Esophagus muscularis mucosa (tissue), 4 donors: ENCODE measurements at regions not wholly inside any gene's neighbourhood (a gene's known extent, or its start where the extent isn't known, plus 50 kb on each side); places are given as distances from the start of the nearest gene placed in this dataset.

Experiments used
- DNase-seq: peaks from one replicate; pipeline ENCODE4 v3.0.0-alpha.2; 2017; ENCODE audit errors: extremely low spot score
- H3K27ac ChIP-seq, 4 donors: fragments of 200-600 bp; sonication (generic); replicated peaks in 1 of 4; 1 replicate in 3 of 4; 2 replicates in 1 of 4; pipeline ENCODE4 v1.5.1; 2016 to 2019; ENCODE audit warnings: mild to moderate bottlenecking in 1 of 4
- H3K27me3 ChIP-seq, 4 donors: fragments of 200-600 bp; sonication (generic); one replicate each; pipeline versions ENCODE4 v1.5.1 to v1.6.0; 2016 to 2019
- H3K36me3 ChIP-seq, 4 donors: fragments of 200-600 bp; sonication (generic); one replicate each; pipeline ENCODE4 v1.5.1; 2016 to 2019
- H3K4me1 ChIP-seq, 4 donors: fragments of 200-600 bp; sonication (generic); one replicate each; pipeline ENCODE4 v1.5.1; 2016 to 2019
- H3K4me3 ChIP-seq, 4 donors: fragments of 200-600 bp; sonication (generic); 1 replicate in 2 of 4; 2 replicates in 2 of 4; pipeline ENCODE4 v1.5.1; 2016 to 2019; ENCODE audit warnings: mild to moderate bottlenecking in 4 of 4, moderate library complexity in 1 of 4
- H3K9me3 ChIP-seq, 4 donors: fragments of 200-600 bp; sonication (generic); 1 replicate in 3 of 4; 2 replicates in 1 of 4; pipeline ENCODE4 v1.5.1; 2016 to 2019
- EP300 ChIP-seq: sonication (generic); formaldehyde crosslinking; IDR thresholded peaks from one replicate; pipeline ENCODE4 v1.6.1; 2017; ENCODE audit warnings: antibody characterized with exemption
- POLR2A ChIP-seq: fragments of 450-650 bp; IDR thresholded peaks from one replicate; pipeline ENCODE4 v1.6.1; 2017; ENCODE audit warnings: antibody characterized with exemption, moderate library complexity, mild to moderate bottlenecking, low read depth
- POLR2AphosphoS5 ChIP-seq, 2 donors: sonication (generic); formaldehyde crosslinking; IDR thresholded peaks; one replicate each; pipeline ENCODE4 v1.6.1; 2017; ENCODE audit warnings: antibody characterized with exemption in 2 of 2
- WGBS: methylation state at CpG from one replicate; pipeline ENCODE4 v1.1.5; 2018; 5-methylcytosine and 5-hydroxymethylcytosine counted together
- intact Hi-C: fragments of 100-400 bp; cut with DNase I; formaldehyde crosslinking; loops from one replicate; pipeline ENCODE4 v1.15.1; 2023
- TF ChIP-seq, protein P1 (sequence below), 3 experiments: fragments of 200-600 bp in 2 of 3; fragments of 450-650 bp in 1 of 3; sonication (generic) in 2 of 3; IDR thresholded peaks; one replicate each; pipeline ENCODE4 v1.5.1; 2017 to 2019; ENCODE audit warnings: antibody characterized with exemption in 3 of 3, mild to moderate bottlenecking in 2 of 3, moderate library complexity in 1 of 3

DNA sequence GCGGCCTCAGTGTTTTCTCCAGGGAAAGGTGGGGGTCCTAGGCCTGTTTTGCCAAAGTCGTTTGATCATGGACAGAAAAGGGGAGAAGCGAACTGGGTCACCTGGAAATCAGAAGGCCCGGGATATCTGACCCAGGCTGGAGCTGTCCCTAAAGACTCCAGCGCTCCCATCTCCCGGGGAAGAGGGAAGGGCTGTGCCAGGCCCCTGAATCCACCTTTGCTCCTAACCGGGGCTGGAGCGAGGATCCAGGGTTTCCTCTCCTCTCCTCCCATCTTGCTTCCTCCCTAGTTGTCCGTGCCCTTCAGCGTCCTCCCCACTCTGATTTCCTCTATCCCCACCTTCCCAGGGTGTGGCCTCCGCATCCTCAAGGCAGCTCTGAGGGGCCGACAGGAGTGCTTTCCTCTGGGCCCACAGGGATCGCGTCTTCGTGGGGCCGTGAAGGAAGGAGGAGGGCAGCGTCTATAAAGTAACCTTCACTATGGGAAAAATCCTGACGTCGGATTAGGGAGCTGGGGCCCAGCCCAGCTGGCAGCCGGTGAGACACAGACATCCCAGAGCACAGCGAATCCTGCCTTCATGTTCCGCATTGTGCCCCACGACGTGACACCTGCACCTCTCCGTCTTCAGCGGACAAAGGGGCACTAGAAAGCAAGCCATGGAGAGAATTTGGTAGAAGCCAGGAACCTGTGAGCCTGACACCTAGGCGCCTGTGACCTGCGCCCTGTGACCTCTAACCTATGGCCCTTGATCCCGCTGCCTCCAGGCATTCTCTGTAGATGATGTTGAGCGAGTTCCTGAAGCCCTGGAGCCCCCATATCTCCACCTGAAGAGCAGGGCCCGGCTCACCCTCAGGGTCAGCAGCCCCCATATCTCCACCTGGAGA is 212.7 kb upstream of the SALL3 start:
- H3K27me3 ChIP-seq: peaks cover 0 to 53% (median 0%) of the 10 kb centered on the region in 4 donors
- intact Hi-C loops: no loop called here
- no peak overlapping the region for H3K27ac ChIP-seq
- WGBS: 84% methylated on average over 27 of the region's 31 CpGs
- no peaks in the 10 kb centered on the region for H3K4me1 ChIP-seq
- no peaks in the 10 kb centered on the region for H3K9me3 ChIP-seq
- no peak for TF ChIP-seq POLR2AphosphoS5 (IDR thresholded peaks at IDR 0.05)
- TF ChIP-seq EP300: no peak
- TF ChIP-seq, protein P1, sequence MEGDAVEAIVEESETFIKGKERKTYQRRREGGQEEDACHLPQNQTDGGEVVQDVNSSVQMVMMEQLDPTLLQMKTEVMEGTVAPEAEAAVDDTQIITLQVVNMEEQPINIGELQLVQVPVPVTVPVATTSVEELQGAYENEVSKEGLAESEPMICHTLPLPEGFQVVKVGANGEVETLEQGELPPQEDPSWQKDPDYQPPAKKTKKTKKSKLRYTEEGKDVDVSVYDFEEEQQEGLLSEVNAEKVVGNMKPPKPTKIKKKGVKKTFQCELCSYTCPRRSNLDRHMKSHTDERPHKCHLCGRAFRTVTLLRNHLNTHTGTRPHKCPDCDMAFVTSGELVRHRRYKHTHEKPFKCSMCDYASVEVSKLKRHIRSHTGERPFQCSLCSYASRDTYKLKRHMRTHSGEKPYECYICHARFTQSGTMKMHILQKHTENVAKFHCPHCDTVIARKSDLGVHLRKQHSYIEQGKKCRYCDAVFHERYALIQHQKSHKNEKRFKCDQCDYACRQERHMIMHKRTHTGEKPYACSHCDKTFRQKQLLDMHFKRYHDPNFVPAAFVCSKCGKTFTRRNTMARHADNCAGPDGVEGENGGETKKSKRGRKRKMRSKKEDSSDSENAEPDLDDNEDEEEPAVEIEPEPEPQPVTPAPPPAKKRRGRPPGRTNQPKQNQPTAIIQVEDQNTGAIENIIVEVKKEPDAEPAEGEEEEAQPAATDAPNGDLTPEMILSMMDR (IDR thresholded peaks at IDR 0.05): no peak
- TF ChIP-seq POLR2A: no peak
- H3K36me3 ChIP-seq: no peaks in the 10 kb centered on the region
- DNase-seq: no peak
- no peak overlapping the region for H3K4me3 ChIP-seq

DNA sequence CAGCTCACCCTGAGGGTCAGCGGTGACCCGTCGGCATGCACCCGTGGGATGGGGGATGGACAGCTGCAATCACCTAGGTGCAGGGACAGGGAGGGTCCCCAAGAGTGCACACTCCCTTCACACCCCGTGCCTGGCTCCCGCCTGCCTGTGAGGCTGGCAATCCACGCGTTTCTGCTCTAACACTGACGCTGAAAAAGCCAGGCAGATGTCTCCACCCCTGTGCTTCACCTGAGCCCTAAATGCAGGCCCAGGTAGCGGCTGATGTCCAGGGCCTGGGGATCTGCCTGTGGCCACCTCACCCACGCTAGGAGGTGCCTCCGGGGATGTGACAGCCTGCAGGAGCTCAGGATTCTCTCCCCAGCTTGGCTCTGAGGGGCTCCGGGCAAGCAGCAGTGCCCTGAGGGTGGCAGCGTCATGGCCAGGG is 212.0 kb upstream of the SALL3 start:
- WGBS: 82% methylated on average over 6 of the region's 14 CpGs
- DNase-seq: no peak
- intact Hi-C loops: no loop called here
- no peaks in the 10 kb centered on the region for H3K4me1 ChIP-seq
- no peaks in the 10 kb centered on the region for H3K36me3 ChIP-seq
- no peaks in the 10 kb centered on the region for H3K9me3 ChIP-seq
- H3K4me3 ChIP-seq: no peak overlapping the region
- H3K27ac ChIP-seq: no peak overlapping the region
- H3K27me3 ChIP-seq: peaks cover 0 to 57% (median 0%) of the 10 kb centered on the region in 4 donors
- TF ChIP-seq EP300 (no peak), POLR2AphosphoS5 (IDR thresholded peaks at IDR 0.05) (no peak), POLR2A (no peak)
- TF ChIP-seq, protein P1 (IDR thresholded peaks at IDR 0.05): no peak

DNA sequence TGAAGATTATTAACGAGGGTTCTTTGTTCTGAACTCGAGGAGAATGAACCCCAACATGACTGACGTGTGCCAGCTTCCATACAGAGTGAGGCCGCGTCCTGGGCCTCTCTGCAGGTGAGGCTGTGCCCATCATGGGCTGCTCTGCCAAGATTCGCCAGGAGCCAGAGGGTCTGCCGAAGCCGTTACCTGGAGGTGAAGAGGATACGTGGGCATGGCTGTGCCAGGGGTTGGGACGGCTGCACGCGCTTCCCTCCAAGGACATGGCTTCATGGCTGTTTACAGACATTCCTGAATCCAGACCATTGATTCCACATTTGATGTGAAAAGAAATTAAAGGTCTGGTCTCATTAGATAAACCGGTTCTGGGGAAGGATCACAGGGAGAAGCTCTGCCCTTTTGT is 211.4 kb upstream of the SALL3 start:
- no peak for DNase-seq
- no peaks in the 10 kb centered on the region for H3K4me1 ChIP-seq
- no peaks in the 10 kb centered on the region for H3K36me3 ChIP-seq
- intact Hi-C loops: no loop called here
- peaks cover 0 to 63% (median 0%) of the 10 kb centered on the region in 4 donors for H3K27me3 ChIP-seq
- 88% methylated on average over 9 of the region's 13 CpGs for WGBS
- H3K9me3 ChIP-seq: no peaks in the 10 kb centered on the region
- no peak overlapping the region for H3K4me3 ChIP-seq
- no peak overlapping the region for H3K27ac ChIP-seq
- TF ChIP-seq POLR2A: no peak
- no peak for TF ChIP-seq POLR2AphosphoS5 (IDR thresholded peaks at IDR 0.05)
- TF ChIP-seq EP300: no peak
- TF ChIP-seq, protein P1 (IDR thresholded peaks at IDR 0.05): no peak

DNA sequence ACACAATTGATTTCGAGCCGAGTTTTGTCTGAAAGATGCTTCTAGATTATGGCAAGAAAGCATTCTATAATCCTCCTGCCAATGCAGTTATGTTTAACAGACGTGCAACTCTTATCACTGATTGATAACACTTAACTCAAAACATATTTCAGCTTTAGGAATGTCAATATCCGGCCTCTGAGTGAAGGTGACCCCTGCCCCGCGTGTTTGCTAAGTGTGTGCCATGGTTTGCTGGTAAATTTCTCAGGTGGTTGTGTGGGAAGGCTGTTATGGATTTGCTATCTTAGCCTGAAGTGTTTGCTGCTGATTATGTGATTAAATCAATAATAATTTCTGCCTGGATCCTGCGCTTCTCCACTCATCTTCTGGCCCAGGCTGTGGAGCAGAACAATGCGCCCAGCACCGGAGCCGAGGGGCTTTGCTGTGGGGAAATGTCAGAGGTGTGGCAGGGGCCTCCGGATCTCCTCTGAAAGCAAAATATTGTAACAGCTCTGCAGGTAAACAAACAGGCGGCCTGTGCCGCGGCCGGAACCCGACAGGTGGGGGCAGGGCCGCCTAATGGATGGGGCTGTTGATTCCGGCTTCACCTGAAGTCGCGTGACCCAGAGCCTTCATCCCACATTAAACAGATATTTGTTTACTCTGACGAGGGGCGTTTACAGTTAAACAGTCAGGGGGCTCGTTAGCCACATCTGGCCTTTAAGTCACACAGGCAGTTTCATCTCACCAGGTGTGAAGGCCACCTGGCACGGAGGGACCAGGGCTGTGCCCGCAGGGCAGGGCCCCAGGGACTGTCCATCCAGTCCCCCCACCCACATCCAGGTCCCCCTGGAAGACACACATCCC is 210.7 kb upstream of the SALL3 start:
- DNase-seq: no peak
- intact Hi-C loops: no loop called here

More for the DNA sequence above, 210.7 kb upstream of the SALL3 start:
- Histone ChIP-seq H3K4me3 (no peak overlapping the region), H3K27me3 (peaks cover 0 to 67% (median 0%) of the 10 kb centered on the region in 4 donors), H3K36me3 (no peaks in the 10 kb centered on the region), H3K27ac (no peak overlapping the region), H3K4me1 (no peaks in the 10 kb centered on the region), H3K9me3 (no peaks in the 10 kb centered on the region)
- WGBS: 43% methylated on average over 25 of the region's 25 CpGs
- TF ChIP-seq, protein P1 (IDR thresholded peaks at IDR 0.05): no peak
- no peak for TF ChIP-seq POLR2A
- TF ChIP-seq POLR2AphosphoS5 (IDR thresholded peaks at IDR 0.05): no peak
- TF ChIP-seq EP300: no peak
